OCI-LY7 (cell line): ENCODE measurements at regions not wholly inside any gene's neighbourhood (a gene's known extent, or its start where the extent isn't known, plus 50 kb on each side); places are given as distances from the start of the nearest gene placed in this dataset.

ENCODE experiments used
- EZH2phosphoT487 ChIP-seq: fragments of 200-600 bp; sonication (generic); IDR thresholded peaks from 2 replicates; pipeline ENCODE4 v1.6.1; 2018; ENCODE audit warnings: low read depth, borderline replicate concordance, mild to moderate bottlenecking, mixed run types, antibody characterized with exemption, low read length, moderate library complexity, mixed read lengths
- TF ChIP-seq, protein P1 (sequence below): fragments of 200-600 bp; sonication (generic); conservative IDR thresholded peaks from 2 replicates; pipeline ENCODE4 v1.5.1; 2014; ENCODE audit warnings: mild to moderate bottlenecking, antibody characterized with exemption, low read length, moderate library complexity, mixed read lengths

DNA sequence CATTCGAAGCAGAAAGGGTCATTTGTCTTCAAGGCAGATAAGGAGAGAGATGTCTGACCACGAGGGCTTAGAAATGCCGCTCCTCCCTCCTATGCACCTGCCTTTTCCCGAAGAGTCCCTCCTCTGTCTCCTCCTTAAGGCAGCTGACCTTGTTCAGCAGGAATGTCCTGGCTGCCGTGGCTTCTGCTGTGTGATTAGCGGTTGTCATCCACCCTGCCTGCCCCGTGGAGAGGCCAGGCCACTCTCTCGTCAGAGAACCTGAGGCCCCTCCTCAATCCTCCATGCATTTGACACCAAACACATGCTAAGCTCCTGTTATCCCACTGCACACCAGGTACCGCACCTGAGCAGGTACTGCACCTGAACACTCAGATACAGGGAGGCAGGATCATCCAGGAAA lies 834.6 kb downstream of the TBC1D22A start:
- TF ChIP-seq, protein P1, sequence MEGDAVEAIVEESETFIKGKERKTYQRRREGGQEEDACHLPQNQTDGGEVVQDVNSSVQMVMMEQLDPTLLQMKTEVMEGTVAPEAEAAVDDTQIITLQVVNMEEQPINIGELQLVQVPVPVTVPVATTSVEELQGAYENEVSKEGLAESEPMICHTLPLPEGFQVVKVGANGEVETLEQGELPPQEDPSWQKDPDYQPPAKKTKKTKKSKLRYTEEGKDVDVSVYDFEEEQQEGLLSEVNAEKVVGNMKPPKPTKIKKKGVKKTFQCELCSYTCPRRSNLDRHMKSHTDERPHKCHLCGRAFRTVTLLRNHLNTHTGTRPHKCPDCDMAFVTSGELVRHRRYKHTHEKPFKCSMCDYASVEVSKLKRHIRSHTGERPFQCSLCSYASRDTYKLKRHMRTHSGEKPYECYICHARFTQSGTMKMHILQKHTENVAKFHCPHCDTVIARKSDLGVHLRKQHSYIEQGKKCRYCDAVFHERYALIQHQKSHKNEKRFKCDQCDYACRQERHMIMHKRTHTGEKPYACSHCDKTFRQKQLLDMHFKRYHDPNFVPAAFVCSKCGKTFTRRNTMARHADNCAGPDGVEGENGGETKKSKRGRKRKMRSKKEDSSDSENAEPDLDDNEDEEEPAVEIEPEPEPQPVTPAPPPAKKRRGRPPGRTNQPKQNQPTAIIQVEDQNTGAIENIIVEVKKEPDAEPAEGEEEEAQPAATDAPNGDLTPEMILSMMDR = no peak
- TF ChIP-seq EZH2phosphoT487 = no peak
